Activated CD4-positive, alpha-beta T cell treated with anti-CD3 and anti-CD28 coated beads, Interleukin-2, amount 50 U/mL, for 48 hours (primary cell): ENCODE measurements at regions not wholly inside any gene's neighbourhood (a gene's known extent, or its start where the extent isn't known, plus 50 kb on each side); places are given as distances from the start of the nearest gene placed in this dataset.
"Not testable (repeated sequence)": the region's sequence is repeated elsewhere in the genome, so short reads cannot be mapped to it uniquely, and the experiment has no call there.

Experiments
- DNase-seq, 2 experiments: peaks; one replicate each; pipeline ENCODE4 v3.0.0-alpha.2; 2020

DNA sequence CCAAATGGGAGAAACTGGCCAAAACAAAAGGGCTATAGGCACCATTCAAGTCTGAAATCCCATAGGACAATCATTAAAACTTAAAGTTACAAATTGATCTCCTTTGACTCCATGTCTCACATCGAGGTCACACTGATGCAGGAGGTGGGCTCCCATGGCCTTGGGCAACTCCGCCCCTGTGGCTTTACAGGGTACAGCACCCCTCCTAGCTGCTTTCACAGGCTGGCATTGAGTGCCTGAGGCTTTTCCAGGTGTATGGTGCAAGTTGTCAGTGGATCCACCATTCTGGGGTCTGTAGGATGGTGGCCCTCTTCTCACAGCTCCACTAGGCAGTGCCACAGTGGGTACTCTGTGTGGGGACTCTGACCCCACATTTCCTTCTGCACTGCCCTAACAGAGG lies 662.1 kb downstream of the XPNPEP1 start:
- DNase-seq: no peak

DNA sequence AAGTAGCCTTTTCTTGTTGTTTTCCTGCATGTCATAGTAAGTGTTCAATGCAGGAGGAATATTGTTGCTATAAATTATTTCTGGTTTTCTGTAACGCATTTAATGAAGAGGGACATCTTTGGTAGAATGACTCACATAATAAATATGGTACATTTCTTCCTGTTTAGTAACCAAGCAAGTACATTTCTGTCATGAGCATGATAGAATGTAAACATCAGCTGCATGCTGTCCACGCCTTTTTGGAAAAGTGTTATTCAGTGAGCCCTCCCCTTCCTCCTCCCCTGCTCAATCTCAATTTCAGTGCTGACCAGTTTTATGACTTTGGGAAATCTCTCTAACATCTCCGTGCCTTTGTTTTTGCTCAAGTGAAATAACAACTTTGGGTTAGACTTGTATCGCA lies 664.0 kb downstream of the XPNPEP1 start:
- no peak for DNase-seq

DNA sequence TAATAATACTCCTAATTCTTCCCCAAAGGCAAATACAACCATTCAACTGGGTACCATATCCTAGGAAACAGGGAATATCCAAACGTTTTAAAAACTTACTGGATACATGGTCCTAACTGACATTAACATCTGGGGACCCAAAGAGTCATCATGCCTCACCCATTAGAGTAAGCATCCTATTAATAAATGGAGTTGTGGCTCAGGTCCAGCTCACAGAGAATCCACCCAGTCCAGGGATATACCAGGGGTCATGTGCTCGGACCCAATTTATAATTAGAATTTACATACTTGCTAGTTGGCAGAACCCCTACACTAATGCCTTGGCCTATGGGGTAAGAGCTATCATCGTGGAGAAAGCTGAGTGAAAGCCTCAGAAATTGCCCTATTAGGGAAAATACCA lies 670.0 kb downstream of the XPNPEP1 start:
- DNase-seq: no peak

GRCh38 chr10:109250152-109250551 lies 673.2 kb downstream of the XPNPEP1 start:
- no peak for DNase-seq

- no peak for DNase-seq
These were observed 675.5 kb downstream of the XPNPEP1 start for GRCh38 chr10:109247814-109248213.

DNA sequence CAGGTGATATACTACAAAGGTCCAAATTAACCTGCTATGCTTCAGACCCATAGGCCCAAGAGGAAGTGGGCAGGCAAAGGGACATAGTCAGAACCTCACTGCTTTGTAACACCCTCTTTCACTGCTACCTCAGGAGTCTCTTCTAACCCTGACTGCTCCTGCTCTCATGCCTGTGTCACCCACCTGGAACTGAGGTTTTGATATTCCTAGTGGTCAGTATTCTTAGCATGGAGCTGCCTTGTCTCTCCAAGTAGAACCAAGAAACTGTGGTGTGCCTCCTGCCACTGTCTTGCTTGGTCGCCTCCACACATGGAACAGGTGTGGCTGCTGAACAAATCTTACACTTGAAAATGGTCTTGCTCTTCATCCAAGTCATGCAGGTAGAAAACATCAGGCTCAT lies 677.5 kb downstream of the XPNPEP1 start:
- no peak for DNase-seq

GRCh38 chr10:109239371-109239770 lies 683.9 kb downstream of the XPNPEP1 start:
- DNase-seq: no peak

GRCh38 chr10:109237682-109238081 lies 685.6 kb downstream of the XPNPEP1 start:
- DNase-seq: no peak

GRCh38 chr10:109237050-109237449 lies 686.3 kb downstream of the XPNPEP1 start:
- no peak for DNase-seq

- DNase-seq: not testable (repeated sequence)
These were observed 699.8 kb downstream of the XPNPEP1 start for GRCh38 chr10:109223533-109223932.

- no peak for DNase-seq
These were observed 703.2 kb downstream of the XPNPEP1 start for GRCh38 chr10:109219935-109220605.

- no peak for DNase-seq
These were observed 705.1 kb downstream of the XPNPEP1 start for GRCh38 chr10:109218207-109218606.

- no peak for DNase-seq
These were observed 707.8 kb downstream of the XPNPEP1 start for GRCh38 chr10:109215291-109216075.

GRCh38 chr10:109214891-109215290 lies 708.4 kb downstream of the XPNPEP1 start:
- not testable (repeated sequence) for DNase-seq

DNA sequence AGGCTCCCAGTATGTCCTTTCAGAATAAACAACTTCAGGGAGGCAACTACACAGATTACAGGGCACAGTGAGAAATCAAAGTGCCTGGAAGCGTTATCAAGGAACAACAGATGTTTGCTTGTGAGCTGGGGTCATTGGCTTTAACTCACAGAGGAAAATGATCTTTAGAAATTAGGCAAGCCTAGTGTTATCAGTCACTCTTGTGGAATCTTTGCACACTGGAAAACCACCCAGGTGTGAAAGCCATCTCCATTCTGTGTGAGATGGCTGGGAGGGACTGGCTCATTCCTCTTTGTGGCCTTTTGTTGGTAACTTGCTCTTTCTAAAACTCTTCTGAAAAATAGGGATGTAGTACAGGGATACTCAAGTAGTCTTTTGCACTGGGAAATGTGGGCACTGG lies 716.0 kb downstream of the XPNPEP1 start:
- DNase-seq: no peak

GRCh38 chr10:109205929-109206585 lies 717.3 kb downstream of the XPNPEP1 start:
- no peak for DNase-seq

GRCh38 chr10:109203646-109204353 lies 719.5 kb downstream of the XPNPEP1 start:
- DNase-seq: no peak

DNA sequence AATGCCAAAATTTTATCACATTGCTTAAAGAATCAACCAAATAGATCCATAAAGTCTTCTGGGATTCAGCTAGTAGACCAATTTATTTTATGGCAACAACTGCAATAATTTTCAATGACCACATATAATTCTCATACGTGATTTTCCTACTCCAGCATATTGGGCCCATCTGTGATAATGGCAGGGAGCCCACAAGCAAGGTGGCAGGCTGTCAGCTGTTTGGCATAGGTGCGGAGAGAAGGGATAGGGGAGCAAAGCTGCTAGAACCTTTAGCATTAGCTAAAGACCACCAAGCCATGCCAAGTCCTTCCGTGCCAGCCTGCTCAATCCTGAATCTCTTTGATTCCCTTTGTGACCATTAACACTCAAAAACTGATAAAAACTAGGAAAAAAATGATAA lies 721.2 kb downstream of the XPNPEP1 start:
- no peak for DNase-seq

- DNase-seq: no peak
These were observed 722.7 kb downstream of the XPNPEP1 start for GRCh38 chr10:109200646-109201045.

GRCh38 chr10:109191823-109192222 lies 731.5 kb downstream of the XPNPEP1 start:
- DNase-seq: no peak

DNA sequence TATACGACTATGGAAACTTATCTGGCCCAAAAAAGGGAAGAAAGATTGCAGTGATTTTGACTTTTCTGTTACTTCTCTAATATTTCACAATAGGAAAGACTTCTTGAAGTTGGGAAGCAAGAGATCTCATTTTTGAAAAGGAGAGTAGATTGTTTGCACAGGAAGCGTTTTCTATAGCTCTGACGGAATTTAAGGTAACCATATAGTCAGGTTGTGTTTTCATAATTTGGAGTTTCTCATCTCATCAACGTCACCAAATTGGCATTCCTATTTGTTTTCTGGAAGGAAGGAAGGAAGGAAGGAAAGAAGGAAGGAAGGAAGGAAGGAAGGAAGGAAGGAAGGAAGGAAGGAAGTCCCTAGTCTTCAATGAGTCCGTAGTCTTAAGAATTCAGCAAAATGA lies 732.0 kb downstream of the XPNPEP1 start:
- DNase-seq: no peak

DNA sequence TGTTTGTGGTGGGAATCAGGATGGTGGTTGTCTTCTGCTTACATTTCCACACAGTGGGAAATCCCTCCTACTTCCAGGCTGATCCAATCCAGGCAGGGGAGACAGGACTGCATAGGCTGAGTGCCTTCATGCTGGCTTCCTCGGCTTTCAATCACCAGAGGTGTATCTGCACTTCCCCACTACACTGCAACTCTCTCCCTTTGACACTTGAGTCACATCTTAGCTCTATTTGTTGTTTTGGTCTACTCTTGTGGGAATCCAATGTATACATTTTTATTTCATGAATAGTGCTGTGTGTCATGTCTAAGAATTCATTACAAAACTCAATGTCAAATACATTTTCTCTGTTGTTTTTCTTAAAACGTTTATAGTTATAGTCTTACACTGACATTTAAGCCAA lies 735.6 kb downstream of the XPNPEP1 start:
- DNase-seq: no peak

DNA sequence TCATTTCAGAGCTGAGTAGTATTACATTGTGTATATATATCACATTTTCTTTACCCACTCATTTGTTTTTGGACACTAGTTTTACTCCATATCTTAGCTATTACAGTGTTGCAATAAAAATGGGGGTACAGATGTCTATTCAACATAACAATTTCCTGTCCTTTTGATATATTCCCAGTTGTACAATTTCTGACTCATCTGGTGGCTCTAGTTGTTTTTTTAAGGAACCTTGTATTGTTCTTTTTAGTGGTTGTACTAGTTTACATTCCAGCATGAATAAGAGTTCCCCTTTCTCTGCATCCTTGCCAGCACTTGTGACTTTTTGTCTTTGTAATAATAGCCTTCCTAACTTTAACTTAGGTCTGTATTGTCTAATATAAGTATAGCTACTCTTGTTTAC lies 739.9 kb downstream of the XPNPEP1 start:
- no peak for DNase-seq
